ENCODE measurements at regions not wholly inside any gene's neighbourhood (a gene's known extent, or its start where the extent isn't known, plus 50 kb on each side); places are given as distances from the start of the nearest gene placed in this dataset.

GRCh38 chr15:81977464-81977863 is 68.4 kb downstream of the MEX3B start:
- FAIRE-seq: no peak
- Histone ChIP-seq H3K79me2 (ENCODE audit: control insufficient read depth, insufficient read depth, low read length) (no peaks in the 10 kb centered on the region), H3K9ac (replicated peaks; ENCODE audit: extremely low read depth, insufficient read depth, low read length) (no peak overlapping the region), H3K4me1 (ENCODE audit: control insufficient read depth, extremely low read depth, insufficient read depth, low read length) (no peaks in the 10 kb centered on the region), H3K36me3 (ENCODE audit: control insufficient read depth in 2 of 2, extremely low read depth in 1 of 2, insufficient read depth in 2 of 2, low read length in 2 of 2) (no peaks in the 10 kb centered on the region), H3K9me3 (replicated peaks; ENCODE audit: control insufficient read depth, insufficient read depth, low read length) (no peaks in the 10 kb centered on the region), H3K27ac (ENCODE audit: insufficient read depth, low read depth, low read length) (no peak overlapping the region), H3K9me1 (replicated peaks; ENCODE audit: control insufficient read depth, extremely low read depth, insufficient read depth, low read length) (no peaks in the 10 kb centered on the region), H3K4me2 (ENCODE audit: insufficient read depth, low read length) (no peak overlapping the region), H3K27me3 (ENCODE audit: control insufficient read depth in 2 of 2, insufficient read depth in 2 of 2, low read length in 2 of 2) (no peaks in the 10 kb centered on the region), H2AFZ (ENCODE audit: low read depth, low read length) (no peak overlapping the region), H3K4me3 (replicated peaks in 1 of 3; ENCODE audit: insufficient read depth in 1 of 3, low read depth in 1 of 3, low read length in 3 of 3) (no peak overlapping the region), H4K20me1 (replicated peaks; ENCODE audit: control insufficient read depth, extremely low read depth, insufficient read depth, low read length) (no peaks in the 10 kb centered on the region)
- dilution Hi-C loops (cut with MboI; ENCODE audit: extremely low pct_ligation_motif_present, low sequenced_read_pairs) (no loop called here), intact Hi-C loops (cut with micrococcal nuclease) (no loop called here)
- TF ChIP-seq POLR2A (IDR thresholded peaks at IDR 0.05; ENCODE audit: low read depth, low read length): no peak
- no peak for TF ChIP-seq MAX (IDR thresholded peaks at IDR 0.05; ENCODE audit: insufficient read depth, insufficient read length)
- TF ChIP-seq POLR2AphosphoS5 (IDR thresholded peaks at IDR 0.05; ENCODE audit: insufficient read depth, low read depth, low read length): no peak
- TF ChIP-seq, protein P1, sequence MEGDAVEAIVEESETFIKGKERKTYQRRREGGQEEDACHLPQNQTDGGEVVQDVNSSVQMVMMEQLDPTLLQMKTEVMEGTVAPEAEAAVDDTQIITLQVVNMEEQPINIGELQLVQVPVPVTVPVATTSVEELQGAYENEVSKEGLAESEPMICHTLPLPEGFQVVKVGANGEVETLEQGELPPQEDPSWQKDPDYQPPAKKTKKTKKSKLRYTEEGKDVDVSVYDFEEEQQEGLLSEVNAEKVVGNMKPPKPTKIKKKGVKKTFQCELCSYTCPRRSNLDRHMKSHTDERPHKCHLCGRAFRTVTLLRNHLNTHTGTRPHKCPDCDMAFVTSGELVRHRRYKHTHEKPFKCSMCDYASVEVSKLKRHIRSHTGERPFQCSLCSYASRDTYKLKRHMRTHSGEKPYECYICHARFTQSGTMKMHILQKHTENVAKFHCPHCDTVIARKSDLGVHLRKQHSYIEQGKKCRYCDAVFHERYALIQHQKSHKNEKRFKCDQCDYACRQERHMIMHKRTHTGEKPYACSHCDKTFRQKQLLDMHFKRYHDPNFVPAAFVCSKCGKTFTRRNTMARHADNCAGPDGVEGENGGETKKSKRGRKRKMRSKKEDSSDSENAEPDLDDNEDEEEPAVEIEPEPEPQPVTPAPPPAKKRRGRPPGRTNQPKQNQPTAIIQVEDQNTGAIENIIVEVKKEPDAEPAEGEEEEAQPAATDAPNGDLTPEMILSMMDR (IDR thresholded peaks at IDR 0.05; ENCODE audit: extremely low read depth in 1 of 2, insufficient read depth in 1 of 2, low read depth in 1 of 2, low read length in 2 of 2): no peak
- TF ChIP-seq GATA2 (IDR thresholded peaks at IDR 0.05; ENCODE audit: insufficient read depth, insufficient read length, low read depth, low read length): no peak
- TF ChIP-seq JUN (IDR thresholded peaks at IDR 0.05; ENCODE audit: borderline replicate concordance, insufficient read depth, insufficient read length, low read depth): no peak
- TF ChIP-seq FOS (IDR thresholded peaks at IDR 0.05; ENCODE audit: borderline replicate concordance, insufficient read depth, low read length): no peak
- TF ChIP-seq EZH2 (IDR thresholded peaks at IDR 0.05; ENCODE audit: borderline replicate concordance, low read depth, low read length, severe bottlenecking): no peak
- TF ChIP-seq MYC (IDR thresholded peaks at IDR 0.05; ENCODE audit: low read depth, low read length): no peak
- BruUV-seq (replicated peaks): no TSS peak
- POLR2A ChIA-PET: no interaction called here
- CTCF ChIA-PET: no interaction called here
- DNase-seq (ENCODE audit: low read depth, low spot score): no peak
